ENCODE measurements at regions not wholly inside any gene's neighbourhood (a gene's known extent, or its start where the extent isn't known, plus 50 kb on each side); places are given as distances from the start of the nearest gene placed in this dataset.

DNA sequence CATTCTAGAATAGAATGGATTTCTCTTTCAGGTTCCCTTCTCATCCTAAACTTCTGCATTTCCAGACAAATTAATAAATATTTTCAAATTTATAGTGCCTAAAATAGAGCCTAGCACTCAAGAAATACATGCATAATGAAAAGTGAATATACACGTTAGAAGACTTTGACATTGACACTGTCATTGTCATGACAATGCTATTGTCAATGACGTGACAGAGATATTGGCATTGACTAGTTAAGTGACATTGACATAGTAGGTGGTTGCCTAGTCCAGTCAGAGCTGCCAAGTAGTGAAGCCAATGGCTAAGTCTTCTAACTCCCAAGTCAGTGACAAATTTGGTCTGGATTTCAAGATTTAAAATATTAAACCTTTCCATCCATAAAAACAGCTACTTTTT is 410.5 kb downstream of the LMO4 start:
- Histone ChIP-seq H3K36me3 (no peaks in the 10 kb centered on the region), H3K4me3 (no peak overlapping the region), H3K27ac (no peak overlapping the region), H3K27me3 (no peaks in the 10 kb centered on the region), H3K9me3 (no peaks in the 10 kb centered on the region), H3K4me1 (no peaks in the 10 kb centered on the region)
- 82% methylated on average over 2 of the region's 2 CpGs for WGBS
- no peak for DNase-seq (ENCODE audit: low spot score in 2 of 2)
- TF ChIP-seq, protein P1, sequence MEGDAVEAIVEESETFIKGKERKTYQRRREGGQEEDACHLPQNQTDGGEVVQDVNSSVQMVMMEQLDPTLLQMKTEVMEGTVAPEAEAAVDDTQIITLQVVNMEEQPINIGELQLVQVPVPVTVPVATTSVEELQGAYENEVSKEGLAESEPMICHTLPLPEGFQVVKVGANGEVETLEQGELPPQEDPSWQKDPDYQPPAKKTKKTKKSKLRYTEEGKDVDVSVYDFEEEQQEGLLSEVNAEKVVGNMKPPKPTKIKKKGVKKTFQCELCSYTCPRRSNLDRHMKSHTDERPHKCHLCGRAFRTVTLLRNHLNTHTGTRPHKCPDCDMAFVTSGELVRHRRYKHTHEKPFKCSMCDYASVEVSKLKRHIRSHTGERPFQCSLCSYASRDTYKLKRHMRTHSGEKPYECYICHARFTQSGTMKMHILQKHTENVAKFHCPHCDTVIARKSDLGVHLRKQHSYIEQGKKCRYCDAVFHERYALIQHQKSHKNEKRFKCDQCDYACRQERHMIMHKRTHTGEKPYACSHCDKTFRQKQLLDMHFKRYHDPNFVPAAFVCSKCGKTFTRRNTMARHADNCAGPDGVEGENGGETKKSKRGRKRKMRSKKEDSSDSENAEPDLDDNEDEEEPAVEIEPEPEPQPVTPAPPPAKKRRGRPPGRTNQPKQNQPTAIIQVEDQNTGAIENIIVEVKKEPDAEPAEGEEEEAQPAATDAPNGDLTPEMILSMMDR (IDR thresholded peaks at IDR 0.05): no peak
- TF ChIP-seq EP300 (IDR thresholded peaks at IDR 0.05) (no peak), POLR2A (IDR thresholded peaks at IDR 0.05) (no peak), POLR2AphosphoS5 (IDR thresholded peaks at IDR 0.05) (no peak)

DNA sequence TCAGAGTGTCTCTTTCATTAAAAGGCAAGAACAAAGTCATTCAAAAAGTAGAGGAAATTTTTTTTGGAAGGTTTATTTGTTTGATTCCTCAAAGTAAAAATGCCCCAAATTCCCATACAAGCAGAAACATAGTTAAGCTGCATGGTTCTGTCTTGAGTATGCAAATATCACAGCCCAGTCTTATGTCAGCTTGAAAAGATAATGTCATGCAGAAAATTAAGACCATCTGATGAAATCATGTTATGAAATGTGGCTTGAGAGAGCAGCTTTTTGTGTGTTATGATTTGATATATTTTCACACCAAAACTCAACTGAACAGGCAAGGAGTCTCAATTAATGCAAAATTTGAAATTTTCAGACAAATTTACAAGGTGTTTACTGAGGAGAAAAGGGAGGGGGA is 411.0 kb downstream of the LMO4 start:
- Histone ChIP-seq H3K4me1 (no peaks in the 10 kb centered on the region), H3K27ac (no peak overlapping the region), H3K9me3 (no peaks in the 10 kb centered on the region), H3K4me3 (no peak overlapping the region), H3K36me3 (no peaks in the 10 kb centered on the region), H3K27me3 (no peaks in the 10 kb centered on the region)
- DNase-seq (ENCODE audit: low spot score in 2 of 2): no peak
- TF ChIP-seq, protein P1 (IDR thresholded peaks at IDR 0.05): no peak
- TF ChIP-seq POLR2AphosphoS5 (IDR thresholded peaks at IDR 0.05): no peak
- no peak for TF ChIP-seq POLR2A (IDR thresholded peaks at IDR 0.05)
- no peak for TF ChIP-seq EP300 (IDR thresholded peaks at IDR 0.05)

DNA sequence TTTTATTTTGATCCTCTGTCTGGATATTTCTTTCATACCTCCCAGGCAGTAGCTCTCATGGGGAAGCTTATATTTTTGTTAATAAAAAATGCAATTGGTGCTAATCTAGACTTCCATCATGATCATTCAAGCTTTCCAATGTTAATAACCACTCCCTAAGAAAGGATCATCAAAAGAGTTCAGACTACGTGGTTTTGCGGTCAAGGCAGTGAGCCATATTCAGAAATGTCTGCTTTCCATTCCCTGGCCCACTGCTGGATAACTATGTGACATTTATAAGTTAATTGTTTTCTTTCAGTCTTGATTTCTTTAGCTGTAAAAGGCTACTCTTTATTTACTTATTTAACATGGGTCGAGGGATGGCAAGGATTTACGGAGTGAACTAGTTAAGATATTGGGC is 414.6 kb downstream of the LMO4 start:
- TF ChIP-seq POLR2AphosphoS5 (IDR thresholded peaks at IDR 0.05) (no peak), EP300 (IDR thresholded peaks at IDR 0.05) (no peak), POLR2A (IDR thresholded peaks at IDR 0.05) (no peak)
- TF ChIP-seq, protein P1 (IDR thresholded peaks at IDR 0.05): no peak
- Histone ChIP-seq H3K4me1 (no peaks in the 10 kb centered on the region), H3K27ac (no peak overlapping the region), H3K27me3 (no peaks in the 10 kb centered on the region), H3K36me3 (no peaks in the 10 kb centered on the region), H3K9me3 (no peaks in the 10 kb centered on the region), H3K4me3 (no peak overlapping the region)
- WGBS: 78% methylated on average over 4 of the region's 4 CpGs
- no peak for DNase-seq (ENCODE audit: low spot score in 2 of 2)

DNA sequence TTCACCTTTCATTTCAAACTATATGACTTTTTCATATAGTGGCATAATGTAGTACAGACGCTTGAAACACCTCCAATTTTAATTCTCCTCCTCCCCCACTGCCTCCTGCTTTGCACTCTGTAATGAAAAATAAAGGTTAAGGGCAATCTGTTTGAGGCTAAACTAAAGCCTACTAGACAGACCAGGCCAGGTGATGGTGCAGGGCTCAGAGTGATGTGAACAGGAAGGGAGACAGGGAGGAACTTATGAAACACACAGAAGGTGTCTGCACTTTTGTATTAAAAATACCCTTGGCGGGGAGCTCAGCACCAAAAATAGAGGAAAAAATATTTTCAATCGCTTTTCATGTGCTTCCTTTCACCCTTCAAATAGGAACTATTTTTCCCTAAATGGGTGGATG is 415.4 kb downstream of the LMO4 start:
- no peaks in the 10 kb centered on the region for H3K27me3 ChIP-seq
- no peaks in the 10 kb centered on the region for H3K36me3 ChIP-seq
- DNase-seq (ENCODE audit: low spot score in 2 of 2): no peak
- no peaks in the 10 kb centered on the region for H3K4me1 ChIP-seq
- H3K27ac ChIP-seq: no peak overlapping the region
- 86% methylated on average over 3 of the region's 3 CpGs for WGBS
- H3K4me3 ChIP-seq: no peak overlapping the region
- no peaks in the 10 kb centered on the region for H3K9me3 ChIP-seq
- TF ChIP-seq EP300 (IDR thresholded peaks at IDR 0.05): no peak
- no peak for TF ChIP-seq POLR2A (IDR thresholded peaks at IDR 0.05)
- TF ChIP-seq, protein P1 (IDR thresholded peaks at IDR 0.05): no peak
- TF ChIP-seq POLR2AphosphoS5 (IDR thresholded peaks at IDR 0.05): no peak

DNA sequence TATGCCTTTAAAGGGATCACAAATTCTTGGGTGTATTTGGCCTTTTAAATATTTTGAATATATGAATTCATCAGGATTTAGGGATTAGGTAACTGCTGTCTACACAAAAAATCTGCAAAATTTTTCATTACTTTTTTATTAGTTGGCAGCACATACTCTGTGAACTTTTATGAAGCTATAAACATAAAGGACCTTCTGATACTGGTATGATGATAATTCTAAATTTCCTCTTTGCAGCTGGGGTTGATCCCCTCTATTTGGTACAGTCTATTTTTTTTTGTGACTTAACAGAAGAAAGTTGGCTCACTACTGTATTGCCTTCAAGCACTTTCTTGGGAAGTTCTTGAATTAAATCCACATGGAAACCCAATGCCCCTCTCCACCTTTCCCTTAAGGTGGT is 416.1 kb downstream of the LMO4 start:
- TF ChIP-seq POLR2A (IDR thresholded peaks at IDR 0.05) (no peak), POLR2AphosphoS5 (IDR thresholded peaks at IDR 0.05) (no peak), EP300 (IDR thresholded peaks at IDR 0.05) (no peak)
- TF ChIP-seq, protein P1 (IDR thresholded peaks at IDR 0.05): no peak
- H3K36me3 ChIP-seq: no peaks in the 10 kb centered on the region
- no peak for DNase-seq (ENCODE audit: low spot score in 2 of 2)

More for the DNA sequence above, 416.1 kb downstream of the LMO4 start:
- no peak overlapping the region for H3K4me3 ChIP-seq
- no peak overlapping the region for H3K27ac ChIP-seq
- H3K9me3 ChIP-seq: no peaks in the 10 kb centered on the region
- no peaks in the 10 kb centered on the region for H3K4me1 ChIP-seq
- no peaks in the 10 kb centered on the region for H3K27me3 ChIP-seq

Data from suprapubic skin (tissue), 4 donors.